ENCODE measurements at regions not wholly inside any gene's neighbourhood (a gene's known extent, or its start where the extent isn't known, plus 50 kb on each side); places are given as distances from the start of the nearest gene placed in this dataset.

- no peak overlapping the region for H3K4me3 ChIP-seq (ENCODE audit: low read depth, low read length)
- ChIA-PET POLR2A (no interaction called here), CTCF (no interaction called here)
- no peaks in the 10 kb centered on the region for H3K27me3 ChIP-seq (ENCODE audit: control insufficient read depth, insufficient read depth, low read length)
- DNase-seq (ENCODE audit: low read depth) = no peak
- TF ChIP-seq CTCF (IDR thresholded peaks at IDR 0.05; ENCODE audit: insufficient read depth, low read depth, low read length) = no peak
- no peaks in the 10 kb centered on the region for H3K36me3 ChIP-seq (ENCODE audit: control insufficient read depth, insufficient read depth, low read length)
Observed at GRCh38 chr3:67947808-67948508, 293.5 kb upstream of the SUCLG2 start.

GRCh38 chr3:67946436-67946835 lies 292.0 kb upstream of the SUCLG2 start:
- DNase-seq (ENCODE audit: low read depth) = no peak
- no peak for TF ChIP-seq CTCF (IDR thresholded peaks at IDR 0.05; ENCODE audit: insufficient read depth, low read depth, low read length)
- POLR2A ChIA-PET = no interaction called here
- H3K27me3 ChIP-seq (ENCODE audit: control insufficient read depth, insufficient read depth, low read length) = no peaks in the 10 kb centered on the region
- H3K4me3 ChIP-seq (ENCODE audit: low read depth, low read length) = no peak overlapping the region
- H3K36me3 ChIP-seq (ENCODE audit: control insufficient read depth, insufficient read depth, low read length) = no peaks in the 10 kb centered on the region
- CTCF ChIA-PET = no interaction called here

GRCh38 chr3:67943546-67943945 lies 289.1 kb upstream of the SUCLG2 start:
- CTCF ChIA-PET = no interaction called here
- DNase-seq (ENCODE audit: low read depth) = no peak
- no peak for TF ChIP-seq CTCF (IDR thresholded peaks at IDR 0.05; ENCODE audit: insufficient read depth, low read depth, low read length)
- H3K36me3 ChIP-seq (ENCODE audit: control insufficient read depth, insufficient read depth, low read length) = no peaks in the 10 kb centered on the region
- H3K4me3 ChIP-seq (ENCODE audit: low read depth, low read length) = no peak overlapping the region
- POLR2A ChIA-PET = no interaction called here
- no peaks in the 10 kb centered on the region for H3K27me3 ChIP-seq (ENCODE audit: control insufficient read depth, insufficient read depth, low read length)

- CTCF ChIA-PET = no interaction called here
- Histone ChIP-seq H3K27me3 (ENCODE audit: control insufficient read depth, insufficient read depth, low read length) (no peaks in the 10 kb centered on the region), H3K36me3 (ENCODE audit: control insufficient read depth, insufficient read depth, low read length) (no peaks in the 10 kb centered on the region), H3K4me3 (ENCODE audit: low read depth, low read length) (no peak overlapping the region)
- POLR2A ChIA-PET = no interaction called here
- DNase-seq (ENCODE audit: low read depth) = no peak
- no peak for TF ChIP-seq CTCF (IDR thresholded peaks at IDR 0.05; ENCODE audit: insufficient read depth, low read depth, low read length)
Observed at GRCh38 chr3:67941433-67942030, 287.1 kb upstream of the SUCLG2 start.

GRCh38 chr3:67940210-67940952 lies 286.0 kb upstream of the SUCLG2 start:
- POLR2A ChIA-PET = no interaction called here
- no peak for TF ChIP-seq CTCF (IDR thresholded peaks at IDR 0.05; ENCODE audit: insufficient read depth, low read depth, low read length)
- H3K36me3 ChIP-seq (ENCODE audit: control insufficient read depth, insufficient read depth, low read length) = no peaks in the 10 kb centered on the region
- CTCF ChIA-PET = no interaction called here
- DNase-seq (ENCODE audit: low read depth) = no peak
- no peak overlapping the region for H3K4me3 ChIP-seq (ENCODE audit: low read depth, low read length)
- no peaks in the 10 kb centered on the region for H3K27me3 ChIP-seq (ENCODE audit: control insufficient read depth, insufficient read depth, low read length)
